ENCODE measurements at regions not wholly inside any gene's neighbourhood (a gene's known extent, or its start where the extent isn't known, plus 50 kb on each side); places are given as distances from the start of the nearest gene placed in this dataset.
"Not testable (repeated sequence)": the region's sequence is repeated elsewhere in the genome, so short reads cannot be mapped to it uniquely, and the experiment has no call there.

GRCh38 chr6:62999796-63000195, 211.5 kb upstream of the FKBP1C start:
- H3K4me3 Mint-ChIP-seq, result no peak overlapping the region
- Histone ChIP-seq H2AFZ (ENCODE audit: insufficient read depth, low read depth, low read length, poor library complexity, severe bottlenecking) (no peak overlapping the region), H3K4me2 (replicated peaks; ENCODE audit: low read depth, low read length, poor library complexity, severe bottlenecking) (no peak overlapping the region), H3K79me2 (ENCODE audit: control insufficient read depth, insufficient read depth, low read length) (no peaks in the 10 kb centered on the region), H4K20me1 (ENCODE audit: control insufficient read depth, insufficient read depth, low read length, poor library complexity, severe bottlenecking) (no peaks in the 10 kb centered on the region), H3K9ac (ENCODE audit: low read length) (no peak overlapping the region), H3K9me3 (ENCODE audit: control extremely low read depth in 1 of 3, control insufficient read depth in 2 of 3, insufficient read depth in 1 of 3, low read length in 2 of 3) (no peaks in the 10 kb centered on the region), H3K4me3 (ENCODE audit: control extremely low read depth in 1 of 5, extremely low read depth in 1 of 5, insufficient read depth in 1 of 5, low read depth in 2 of 5, low read length in 4 of 5) (no peak overlapping the region), H3K4me1 (ENCODE audit: control insufficient read depth in 2 of 2, insufficient read depth in 2 of 2, low read length in 2 of 2) (no peaks in the 10 kb centered on the region), H3K36me3 (replicated peaks in 1 of 2; ENCODE audit: control extremely low read depth in 1 of 2, control insufficient read depth in 1 of 2, extremely low read depth in 1 of 2, insufficient read depth in 2 of 2, low read length in 1 of 2) (no peaks in the 10 kb centered on the region), H3K27ac (ENCODE audit: low read length in 2 of 2) (no peak overlapping the region), H3K27me3 (replicated peaks in 1 of 4; ENCODE audit: control extremely low read depth in 1 of 4, control insufficient read depth in 3 of 4, insufficient read depth in 4 of 4, low read length in 3 of 4) (no peaks in the 10 kb centered on the region)
- H3K27me3 Mint-ChIP-seq, result no peaks in the 10 kb centered on the region
- CTCF ChIA-PET, result no interaction called here
- ATAC-seq (ENCODE audit: low read depth) (no peak), DNase-seq (no peak)
- no peaks in the 10 kb centered on the region for H3K4me1 Mint-ChIP-seq
- POLR2A ChIA-PET, result no interaction called here
- no peak overlapping the region for H3K27ac Mint-ChIP-seq
- intact Hi-C loops (cut with micrococcal nuclease), result no loop called here
- no CpG with 5 or more reads among the region's 1 CpG for WGBS (ENCODE audit: insufficient coverage)
- no peaks in the 10 kb centered on the region for H3K9me3 Mint-ChIP-seq (ENCODE audit: insufficient read depth)
- TF ChIP-seq CTCF (IDR thresholded peaks at IDR 0.05) (no peak), EZH2 (IDR thresholded peaks at IDR 0.05; ENCODE audit: borderline replicate concordance, insufficient read depth, low read depth, low read length, poor library complexity, severe bottlenecking) (no peak)

- H3K9me3 ChIP-seq (ENCODE audit: control extremely low read depth in 1 of 3, control insufficient read depth in 2 of 3, insufficient read depth in 1 of 3, low read length in 2 of 3); DNase-seq; H3K4me2 ChIP-seq (replicated peaks; ENCODE audit: low read depth, low read length, poor library complexity, severe bottlenecking); H3K4me3 Mint-ChIP-seq; H3K27me3 Mint-ChIP-seq; H3K4me1 ChIP-seq (ENCODE audit: control insufficient read depth in 2 of 2, insufficient read depth in 2 of 2, low read length in 2 of 2); H3K36me3 ChIP-seq (replicated peaks in 1 of 2; ENCODE audit: control extremely low read depth in 1 of 2, control insufficient read depth in 1 of 2, extremely low read depth in 1 of 2, insufficient read depth in 2 of 2, low read length in 1 of 2); H4K20me1 ChIP-seq (ENCODE audit: control insufficient read depth, insufficient read depth, low read length, poor library complexity, severe bottlenecking); H3K9ac ChIP-seq (ENCODE audit: low read length); CTCF ChIA-PET; intact Hi-C loops (cut with micrococcal nuclease); H3K79me2 ChIP-seq (ENCODE audit: control insufficient read depth, insufficient read depth, low read length); H3K27me3 ChIP-seq (replicated peaks in 1 of 4; ENCODE audit: control extremely low read depth in 1 of 4, control insufficient read depth in 3 of 4, insufficient read depth in 4 of 4, low read length in 3 of 4); H3K4me3 ChIP-seq (ENCODE audit: control extremely low read depth in 1 of 5, extremely low read depth in 1 of 5, insufficient read depth in 1 of 5, low read depth in 2 of 5, low read length in 4 of 5); H3K27ac ChIP-seq (ENCODE audit: low read length in 2 of 2); H3K27ac Mint-ChIP-seq; ATAC-seq (ENCODE audit: low read depth); POLR2A ChIA-PET; H3K9me3 Mint-ChIP-seq (ENCODE audit: insufficient read depth); H3K4me1 Mint-ChIP-seq; H2AFZ ChIP-seq (ENCODE audit: insufficient read depth, low read depth, low read length, poor library complexity, severe bottlenecking): not testable (repeated sequence)
- WGBS (ENCODE audit: insufficient coverage), result 43% methylated on average over 1 of the region's 7 CpGs
Observed at GRCh38 chr6:63006018-63006417, 205.3 kb upstream of the FKBP1C start.

- 100% methylated on average over 1 of the region's 3 CpGs for WGBS (ENCODE audit: insufficient coverage)
- H4K20me1 ChIP-seq (ENCODE audit: control insufficient read depth, insufficient read depth, low read length, poor library complexity, severe bottlenecking); H3K27me3 Mint-ChIP-seq; CTCF ChIA-PET; H3K27me3 ChIP-seq (replicated peaks in 1 of 4; ENCODE audit: control extremely low read depth in 1 of 4, control insufficient read depth in 3 of 4, insufficient read depth in 4 of 4, low read length in 3 of 4); H3K4me1 Mint-ChIP-seq; H3K9me3 ChIP-seq (ENCODE audit: control extremely low read depth in 1 of 3, control insufficient read depth in 2 of 3, insufficient read depth in 1 of 3, low read length in 2 of 3); H2AFZ ChIP-seq (ENCODE audit: insufficient read depth, low read depth, low read length, poor library complexity, severe bottlenecking); H3K9ac ChIP-seq (ENCODE audit: low read length); POLR2A ChIA-PET; H3K4me1 ChIP-seq (ENCODE audit: control insufficient read depth in 2 of 2, insufficient read depth in 2 of 2, low read length in 2 of 2); intact Hi-C loops (cut with micrococcal nuclease); H3K79me2 ChIP-seq (ENCODE audit: control insufficient read depth, insufficient read depth, low read length); H3K4me3 Mint-ChIP-seq; ATAC-seq (ENCODE audit: low read depth); H3K36me3 ChIP-seq (replicated peaks in 1 of 2; ENCODE audit: control extremely low read depth in 1 of 2, control insufficient read depth in 1 of 2, extremely low read depth in 1 of 2, insufficient read depth in 2 of 2, low read length in 1 of 2); H3K9me3 Mint-ChIP-seq (ENCODE audit: insufficient read depth); DNase-seq; H3K27ac Mint-ChIP-seq; H3K4me3 ChIP-seq (ENCODE audit: control extremely low read depth in 1 of 5, extremely low read depth in 1 of 5, insufficient read depth in 1 of 5, low read depth in 2 of 5, low read length in 4 of 5); H3K27ac ChIP-seq (ENCODE audit: low read length in 2 of 2); H3K4me2 ChIP-seq (replicated peaks; ENCODE audit: low read depth, low read length, poor library complexity, severe bottlenecking): not testable (repeated sequence)
Observed at GRCh38 chr6:63010962-63011361, 200.3 kb upstream of the FKBP1C start.

All from B cell (primary cell).